OCI-LY7 (cell line): ENCODE measurements at regions not wholly inside any gene's neighbourhood (a gene's known extent, or its start where the extent isn't known, plus 50 kb on each side); places are given as distances from the start of the nearest gene placed in this dataset.

Experiments
- CTCF ChIP-seq: fragments of 200-600 bp; sonication (generic); conservative IDR thresholded peaks from 2 replicates; pipeline ENCODE4 v1.5.1; 2014; ENCODE audit warnings: mild to moderate bottlenecking, antibody characterized with exemption, low read length, moderate library complexity, mixed read lengths
- EZH2phosphoT487 ChIP-seq: fragments of 200-600 bp; sonication (generic); IDR thresholded peaks from 2 replicates; pipeline ENCODE4 v1.6.1; 2018; ENCODE audit warnings: low read depth, borderline replicate concordance, mild to moderate bottlenecking, mixed run types, antibody characterized with exemption, low read length, moderate library complexity, mixed read lengths

DNA sequence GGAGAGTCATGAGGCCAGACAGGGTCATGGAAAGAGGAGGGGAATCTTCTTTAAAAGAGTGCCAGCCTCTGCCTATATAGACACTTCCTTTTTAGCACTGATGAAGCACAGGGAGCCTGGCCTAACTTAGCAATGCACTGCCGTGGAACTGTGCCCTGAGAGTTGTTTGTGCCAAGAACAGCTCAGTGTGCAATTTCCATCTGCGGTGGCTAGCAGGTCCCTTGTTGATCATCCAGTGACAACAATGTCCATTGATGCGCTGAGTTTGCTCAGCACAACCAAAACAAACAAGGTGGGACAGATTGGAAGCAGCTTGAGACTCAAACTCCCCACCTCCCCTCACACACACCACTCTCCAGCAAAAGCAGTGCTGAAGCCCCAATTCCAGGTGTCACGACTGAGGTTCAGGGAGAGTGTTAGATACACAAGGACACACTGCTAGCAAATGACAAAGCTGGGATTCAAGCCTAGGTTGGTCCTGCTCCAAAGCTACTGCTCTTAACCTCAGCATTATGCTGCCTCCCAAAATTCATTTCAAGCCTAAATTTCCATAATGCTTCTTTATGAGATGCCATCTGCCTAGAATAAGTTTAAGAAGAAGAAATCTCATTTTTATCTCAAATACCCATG, 316.6 kb upstream of the UBE2E2 start:
- TF ChIP-seq CTCF = no peak
- TF ChIP-seq EZH2phosphoT487 = no peak
